DND-41 (cell line): ENCODE measurements at regions not wholly inside any gene's neighbourhood (a gene's known extent, or its start where the extent isn't known, plus 50 kb on each side); places are given as distances from the start of the nearest gene placed in this dataset.

Experiments used
- ATAC-seq: fragments of 200-7000 bp; cut with Tn5 transposase; 3 replicates; pipeline ENCODE4 v1.9.1; 2021; ENCODE audit warnings: low read depth; ENCODE audit not compliant: insufficient read depth
- DNase-seq: peaks from one replicate; pipeline ENCODE4 v3.0.0-alpha.2; 2020
- H2AFZ ChIP-seq: 2 replicates; pipeline ENCODE4 v1.6.0; 2012; ENCODE audit warnings: low read depth, low read length
- H3K27ac ChIP-seq: 2 replicates; pipeline ENCODE4 v1.5.1; 2012; ENCODE audit warnings: low read length, inconsistent platforms
- H3K27me3 ChIP-seq: fragments of 200-600 bp; sonication (generic); 2 replicates; pipeline ENCODE4 v1.6.0; 2012; ENCODE audit warnings: low read length, mild to moderate bottlenecking, inconsistent platforms; ENCODE audit not compliant: insufficient read depth, poor library complexity
- H3K36me3 ChIP-seq: 2 replicates; pipeline ENCODE4 v1.5.1; 2012; ENCODE audit warnings: low read length, inconsistent platforms; ENCODE audit not compliant: insufficient read depth
- H3K4me1 ChIP-seq: 2 replicates; pipeline ENCODE4 v1.5.1; 2012; ENCODE audit warnings: mild to moderate bottlenecking, low read length; ENCODE audit not compliant: insufficient read depth
- H3K4me2 ChIP-seq: 2 replicates; pipeline ENCODE4 v1.6.0; 2012; ENCODE audit warnings: mild to moderate bottlenecking, moderate library complexity, low read length, inconsistent platforms; ENCODE audit not compliant: insufficient read depth
- H3K4me3 ChIP-seq, 2 experiments: fragments of 200-600 bp in 1 of 2; shearing (Covaris generic) in 1 of 2; 2 replicates each; pipeline ENCODE4 v1.5.1; 2012 to 2016; ENCODE audit warnings: inconsistent platforms in 2 of 2, low read length in 2 of 2, mild to moderate bottlenecking in 2 of 2, low read depth in 1 of 2, moderate library complexity in 1 of 2
- H3K79me2 ChIP-seq: 2 replicates; pipeline ENCODE4 v1.6.0; 2012; ENCODE audit warnings: low read length, inconsistent platforms; ENCODE audit not compliant: insufficient read depth
- H3K9ac ChIP-seq: 2 replicates; pipeline ENCODE4 v1.6.0; 2012; ENCODE audit warnings: low read depth, mild to moderate bottlenecking, inconsistent platforms, low read length, moderate library complexity
- H3K9me3 ChIP-seq: 2 replicates; pipeline ENCODE4 v1.5.1; 2012; ENCODE audit warnings: low read length, moderate library complexity, mild to moderate bottlenecking, inconsistent platforms; ENCODE audit not compliant: insufficient read depth, severe bottlenecking
- H4K20me1 ChIP-seq: 2 replicates; pipeline ENCODE4 v1.6.0; 2012; ENCODE audit warnings: low read length; ENCODE audit not compliant: insufficient read depth
- CTCF ChIP-seq: IDR thresholded peaks from 2 replicates; pipeline ENCODE4 v1.5.1; 2012; ENCODE audit warnings: borderline replicate concordance, low read length, moderate library complexity, mild to moderate bottlenecking; ENCODE audit not compliant: poor library complexity, severe bottlenecking; ENCODE audit errors: extremely low read depth
- EZH2 ChIP-seq: IDR thresholded peaks from 3 replicates; pipeline ENCODE4 v1.6.1; 2012; ENCODE audit warnings: borderline replicate concordance, low read depth, mild to moderate bottlenecking, moderate library complexity, low read length, inconsistent platforms; ENCODE audit not compliant: severe bottlenecking

GRCh38 chr1:234973426-234974250 is 155.0 kb downstream of the TOMM20 start:
- Histone ChIP-seq H2AFZ (no peak overlapping the region), H3K79me2 (no peaks in the 10 kb centered on the region), H3K27me3 (no peaks in the 10 kb centered on the region), H3K27ac (no peak overlapping the region), H3K4me3 (no peak overlapping the region), H3K9me3 (no peaks in the 10 kb centered on the region), H3K36me3 (no peaks in the 10 kb centered on the region), H3K4me2 (no peak overlapping the region), H3K9ac (no peak overlapping the region), H4K20me1 (no peaks in the 10 kb centered on the region), H3K4me1 (peaks cover 24% of the 10 kb centered on the region)
- no peak for DNase-seq
- no peak for TF ChIP-seq EZH2
- TF ChIP-seq CTCF = no peak
- no peak for ATAC-seq

- H2AFZ ChIP-seq = no peak overlapping the region
- no peaks in the 10 kb centered on the region for H3K27me3 ChIP-seq
- no peaks in the 10 kb centered on the region for H3K36me3 ChIP-seq
- no peak overlapping the region for H3K4me2 ChIP-seq
- TF ChIP-seq EZH2 (no peak), CTCF (no peak)
- H4K20me1 ChIP-seq = no peaks in the 10 kb centered on the region
- no peak overlapping the region for H3K4me3 ChIP-seq
- H3K9me3 ChIP-seq = no peaks in the 10 kb centered on the region
- no peaks in the 10 kb centered on the region for H3K79me2 ChIP-seq
- H3K4me1 ChIP-seq = peaks cover 13% of the 10 kb centered on the region
- no peak overlapping the region for H3K9ac ChIP-seq
- DNase-seq (no peak), ATAC-seq (no peak)
- H3K27ac ChIP-seq = no peak overlapping the region
These were observed 156.0 kb downstream of the TOMM20 start for GRCh38 chr1:234972411-234973191.

- no peaks in the 10 kb centered on the region for H3K27me3 ChIP-seq
- H3K4me1 ChIP-seq = peaks cover 6% of the 10 kb centered on the region
- TF ChIP-seq EZH2 (no peak), CTCF (no peak)
- ATAC-seq (no peak), DNase-seq (no peak)
- no peak overlapping the region for H3K4me3 ChIP-seq
- H3K9ac ChIP-seq = no peak overlapping the region
- H2AFZ ChIP-seq = no peak overlapping the region
- H3K36me3 ChIP-seq = no peaks in the 10 kb centered on the region
- H4K20me1 ChIP-seq = no peaks in the 10 kb centered on the region
- no peaks in the 10 kb centered on the region for H3K9me3 ChIP-seq
- no peaks in the 10 kb centered on the region for H3K79me2 ChIP-seq
- H3K27ac ChIP-seq = no peak overlapping the region
- H3K4me2 ChIP-seq = no peak overlapping the region
These were observed 156.9 kb downstream of the TOMM20 start for GRCh38 chr1:234971586-234972297.
